Activated CD8-positive, alpha-beta memory T cell treated with anti-CD3 and anti-CD28 coated beads for 4 hours (primary cell): ENCODE measurements at regions not wholly inside any gene's neighbourhood (a gene's known extent, or its start where the extent isn't known, plus 50 kb on each side); places are given as distances from the start of the nearest gene placed in this dataset.
A peak's percentile ranks its signal among the peaks of the same experiment; 100 is the strongest.

ENCODE experiments used
- DNase-seq, 2 donors: peaks; one replicate each; pipeline ENCODE4 v3.0.0-alpha.2; 2020; ENCODE audit warnings: low read depth in 2 of 2

DNA sequence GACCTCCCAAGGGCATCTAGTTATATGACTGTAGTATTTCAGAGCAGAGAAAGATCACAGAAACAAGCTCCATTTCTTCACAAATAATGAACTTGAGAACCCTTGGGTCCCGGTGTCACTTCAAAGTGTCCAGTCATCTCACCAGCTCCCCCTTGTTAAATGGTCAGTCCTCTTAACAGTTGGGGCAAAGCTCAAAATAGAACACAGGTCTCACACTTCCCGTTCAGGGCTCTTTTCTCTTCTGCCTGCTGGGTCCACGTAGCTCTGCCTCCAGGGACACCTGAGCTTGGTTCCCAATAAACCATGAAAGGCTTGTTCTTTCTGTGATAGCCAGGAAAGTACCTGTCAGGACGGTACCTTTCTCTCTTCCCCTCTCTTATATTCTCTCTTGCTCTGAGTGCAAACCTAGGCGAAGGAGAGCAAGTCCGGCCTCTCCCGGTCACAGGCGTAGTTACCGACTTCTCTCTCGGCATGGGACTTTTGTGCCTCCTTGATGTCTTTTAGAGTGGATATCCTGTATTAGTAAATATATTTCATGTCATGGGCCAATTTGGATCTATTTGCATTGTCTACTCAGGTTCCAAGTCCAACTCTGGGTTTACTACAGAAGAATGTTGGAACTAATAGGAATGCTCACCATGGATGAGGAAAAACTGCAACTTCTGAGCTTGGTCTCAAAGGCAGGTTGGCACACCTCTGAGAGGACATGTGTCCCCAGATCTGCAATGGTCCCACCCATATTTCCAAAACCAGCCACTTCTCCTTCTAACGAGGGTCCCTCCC lies 118.8 kb upstream of the PARP11 start:
- DNase-seq, result no peak

DNA sequence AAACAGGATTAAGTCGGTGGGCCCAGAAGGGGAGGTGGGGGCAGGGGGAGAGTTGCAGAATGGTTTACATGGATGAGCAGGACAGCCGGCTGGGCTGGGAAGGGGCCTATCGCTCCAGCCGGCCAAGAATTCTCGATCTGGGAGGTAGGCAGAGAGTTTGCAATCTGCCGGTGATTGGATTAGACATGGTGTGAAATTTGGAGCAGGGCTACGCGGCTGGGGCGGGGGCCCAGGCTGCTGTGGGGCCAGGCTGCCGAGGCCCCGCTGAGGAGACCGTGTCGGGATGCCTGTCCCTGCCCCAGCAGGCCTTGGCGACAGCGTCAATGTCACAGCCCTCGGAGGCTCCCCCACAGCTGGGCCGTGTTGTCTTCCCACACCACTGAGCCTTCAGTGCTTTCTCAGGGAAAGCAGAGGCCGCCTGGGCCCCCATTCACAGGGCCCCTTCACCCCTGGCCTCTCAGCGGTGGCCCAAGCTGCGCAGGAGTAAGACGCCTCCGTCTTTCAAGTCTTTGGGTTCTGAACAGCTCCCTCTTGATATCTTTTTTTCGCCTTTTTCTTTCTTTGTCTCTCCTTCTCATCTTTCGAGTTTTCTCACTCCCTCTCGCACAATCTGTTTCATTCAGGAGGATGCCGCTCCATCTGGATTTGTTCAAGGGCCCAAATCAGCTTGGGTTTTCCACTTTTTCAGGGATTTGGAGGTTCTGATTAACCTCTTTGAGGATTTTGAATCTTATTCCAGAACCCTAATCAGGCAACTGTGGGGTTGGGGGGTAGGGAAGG lies 117.5 kb upstream of the PARP11 start:
- no peak for DNase-seq

DNA sequence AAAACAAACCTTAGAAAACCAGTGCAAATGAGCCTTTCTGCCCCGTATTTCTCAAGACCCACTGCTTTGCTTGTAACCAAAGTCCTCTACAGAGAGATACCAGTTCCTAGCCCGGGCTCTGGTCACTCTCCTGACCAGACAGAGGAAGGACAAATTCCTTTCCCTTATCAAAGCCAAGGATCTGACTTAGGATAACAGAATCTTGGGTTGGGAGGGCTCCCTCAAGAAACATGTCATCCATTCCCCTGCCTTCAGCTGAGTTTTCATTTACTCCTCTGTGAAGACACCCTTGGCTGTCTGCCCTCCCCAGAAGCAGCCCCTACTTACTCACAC lies 116.0 kb upstream of the PARP11 start:
- no peak for DNase-seq

DNA sequence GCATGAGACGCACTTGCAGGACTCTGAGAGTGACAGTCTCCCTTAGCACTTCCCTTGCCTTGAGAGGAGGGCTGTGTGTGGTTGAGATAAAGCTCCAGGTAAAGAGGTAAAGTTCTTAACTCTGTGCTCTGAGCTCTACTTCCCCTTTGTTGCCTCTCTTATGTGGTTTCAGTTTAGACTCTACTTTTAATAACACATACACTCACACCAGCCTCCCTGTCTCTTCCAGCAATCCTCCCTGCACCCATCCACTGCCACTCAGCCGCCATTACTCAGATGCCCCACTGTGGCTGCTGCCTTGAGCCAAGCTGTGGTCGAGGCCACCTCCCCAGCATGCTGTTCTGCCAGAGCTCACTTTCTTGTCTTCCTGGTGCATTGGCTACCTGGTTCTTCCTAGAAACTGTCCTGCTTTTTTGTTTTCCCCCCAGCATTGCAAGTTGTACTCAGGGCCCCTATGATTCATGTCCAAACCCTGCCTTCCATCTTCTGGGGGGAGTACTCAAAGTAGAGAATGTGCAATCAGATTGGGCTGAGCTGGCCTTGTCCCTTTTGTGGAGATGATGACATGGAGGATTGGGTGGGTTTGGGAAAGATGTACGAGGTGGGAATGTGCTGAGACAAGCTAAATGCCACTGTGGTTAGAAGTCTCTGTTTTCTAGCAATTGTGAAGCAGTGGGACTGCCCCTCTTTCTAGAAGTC lies 115.5 kb upstream of the PARP11 start:
- no peak for DNase-seq

DNA sequence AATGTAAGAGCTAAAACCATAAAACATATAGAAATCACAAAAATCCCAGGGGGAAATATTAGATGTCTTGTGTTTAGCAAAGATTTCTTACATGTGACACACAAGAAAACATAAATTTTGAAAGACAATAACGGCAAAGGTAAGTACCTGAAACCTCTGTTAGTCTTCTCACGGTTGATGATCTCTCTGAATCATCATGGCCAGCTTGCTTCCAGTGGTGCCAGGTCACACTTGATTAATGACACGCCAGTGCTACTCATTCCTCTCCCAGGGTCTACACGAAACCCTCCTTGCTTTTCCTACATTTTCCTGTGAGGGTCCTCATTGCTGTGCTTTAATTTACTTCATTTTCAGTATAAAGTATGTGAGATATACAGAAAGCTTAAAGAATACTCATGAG lies 114.4 kb upstream of the PARP11 start:
- no peak for DNase-seq

DNA sequence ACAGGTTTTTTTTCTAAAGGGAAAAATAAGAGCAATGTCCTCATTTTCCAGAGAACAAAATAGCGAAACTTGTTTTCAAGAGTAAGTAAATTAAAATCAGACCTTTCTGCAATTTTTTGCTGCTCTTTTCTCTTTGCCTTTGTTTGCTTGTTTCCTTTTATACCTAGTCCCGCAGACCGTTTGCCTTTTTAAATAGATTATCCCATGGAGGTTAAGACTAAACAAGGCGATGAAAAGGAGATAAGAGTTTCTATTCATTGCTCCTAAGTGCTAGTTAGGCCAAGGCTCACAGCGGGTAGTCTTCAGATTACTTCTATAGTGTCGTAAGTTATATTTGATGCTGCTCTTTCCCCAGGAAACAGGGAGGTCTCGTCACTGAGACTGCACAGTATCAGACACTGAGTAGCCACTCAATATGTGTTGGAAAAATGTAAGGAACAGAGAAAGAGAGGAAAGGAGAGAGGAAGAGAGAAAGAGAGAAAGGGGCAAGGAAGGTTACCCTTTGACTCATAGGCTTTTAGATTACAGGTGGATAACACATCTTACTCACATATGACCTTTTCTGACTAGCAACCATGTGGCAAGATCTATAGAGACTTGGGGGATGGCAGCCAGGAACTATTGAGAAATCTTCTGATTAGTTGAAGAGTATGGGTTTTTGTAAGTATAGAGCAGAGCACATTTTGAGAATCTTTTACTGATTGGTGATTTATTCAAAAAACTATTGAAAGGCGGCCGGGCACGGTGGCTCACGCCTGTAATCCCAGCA lies 107.5 kb upstream of the PARP11 start:
- DNase-seq, result no peak

DNA sequence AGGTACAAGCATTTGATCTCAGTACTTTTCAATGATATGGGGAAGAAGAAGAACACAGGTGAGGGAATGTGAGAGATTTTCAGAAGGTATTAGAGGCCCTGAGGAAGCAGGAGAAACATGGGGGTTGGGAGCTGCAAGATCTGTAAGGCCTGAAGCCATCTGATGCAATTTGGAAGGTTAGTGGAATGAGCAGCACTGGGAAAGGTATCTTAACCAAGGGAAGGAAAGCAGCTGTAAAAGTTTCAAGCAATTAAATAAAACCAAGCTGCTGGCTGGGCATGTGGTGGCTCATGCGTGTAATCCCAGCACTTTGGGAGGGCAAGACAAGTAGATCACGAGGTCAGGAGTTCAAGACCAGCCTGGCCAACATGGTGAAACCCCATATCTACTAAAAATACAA lies 104.4 kb upstream of the PARP11 start:
- no peak for DNase-seq

DNA sequence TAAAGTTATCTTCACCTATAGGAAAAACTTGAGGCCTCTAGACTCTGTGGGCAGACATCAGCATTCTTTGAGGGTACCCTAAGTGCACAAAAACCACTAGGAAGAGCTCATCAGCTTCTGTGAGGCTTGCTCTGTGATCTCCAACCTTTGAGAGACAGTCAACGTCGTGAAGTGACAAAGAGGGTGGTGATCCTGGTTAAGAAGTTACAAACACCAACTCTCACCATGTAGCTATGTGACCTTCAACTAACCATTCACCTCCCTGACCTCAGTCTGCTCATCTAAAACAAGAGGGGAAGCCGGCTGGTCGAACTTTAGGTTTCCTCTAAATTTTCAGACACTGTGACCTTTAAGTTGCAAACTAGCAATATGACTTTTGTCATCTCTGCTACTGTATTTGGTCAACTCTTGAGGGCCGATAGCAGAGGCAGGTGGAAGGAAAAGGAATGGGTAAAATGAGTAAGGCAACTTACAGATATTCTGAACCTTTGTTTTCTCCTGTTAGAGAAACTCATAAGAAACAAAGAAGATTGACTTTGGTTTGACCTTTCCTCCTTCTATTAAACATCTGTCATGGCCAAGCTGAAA lies 103.2 kb upstream of the PARP11 start:
- DNase-seq, result no peak

DNA sequence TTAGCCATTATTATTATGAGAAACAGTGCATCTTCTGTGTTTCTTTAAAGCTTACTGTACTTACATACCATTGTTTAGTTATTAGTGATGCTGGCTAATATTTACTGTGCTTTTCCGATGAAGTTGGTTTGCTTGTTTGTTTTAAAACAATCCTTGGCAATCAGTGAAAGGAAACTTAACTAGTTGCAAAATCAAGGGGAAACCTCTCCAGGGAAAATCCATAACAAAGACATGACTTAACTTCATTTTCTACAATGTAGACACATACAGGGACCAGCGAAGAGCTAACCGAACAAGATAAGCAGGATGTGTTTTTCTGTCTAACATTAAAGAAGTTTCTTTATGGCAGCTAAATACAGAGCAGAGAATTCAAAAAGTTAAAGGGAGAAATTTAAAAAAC lies 102.5 kb upstream of the PARP11 start:
- DNase-seq, result no peak

DNA sequence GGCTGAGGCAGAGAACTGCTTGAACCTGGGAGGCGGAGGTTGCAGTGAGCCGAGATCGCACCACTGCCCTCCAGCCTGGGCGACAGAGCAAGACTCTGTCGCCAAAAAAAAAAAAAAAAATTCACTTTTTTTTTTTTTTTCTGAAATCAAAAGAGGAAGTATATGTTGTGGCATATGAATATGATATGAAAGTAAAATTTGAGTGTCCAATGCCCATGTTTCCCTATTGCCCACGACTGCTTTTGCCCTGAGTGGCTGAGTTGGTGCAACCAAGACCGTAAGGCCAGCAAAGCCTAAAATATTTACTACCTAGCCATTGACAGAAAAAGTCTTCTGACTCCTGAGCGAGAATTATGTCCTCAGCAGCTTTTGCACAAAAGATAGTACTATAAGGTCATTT lies 101.7 kb upstream of the PARP11 start:
- no peak for DNase-seq

DNA sequence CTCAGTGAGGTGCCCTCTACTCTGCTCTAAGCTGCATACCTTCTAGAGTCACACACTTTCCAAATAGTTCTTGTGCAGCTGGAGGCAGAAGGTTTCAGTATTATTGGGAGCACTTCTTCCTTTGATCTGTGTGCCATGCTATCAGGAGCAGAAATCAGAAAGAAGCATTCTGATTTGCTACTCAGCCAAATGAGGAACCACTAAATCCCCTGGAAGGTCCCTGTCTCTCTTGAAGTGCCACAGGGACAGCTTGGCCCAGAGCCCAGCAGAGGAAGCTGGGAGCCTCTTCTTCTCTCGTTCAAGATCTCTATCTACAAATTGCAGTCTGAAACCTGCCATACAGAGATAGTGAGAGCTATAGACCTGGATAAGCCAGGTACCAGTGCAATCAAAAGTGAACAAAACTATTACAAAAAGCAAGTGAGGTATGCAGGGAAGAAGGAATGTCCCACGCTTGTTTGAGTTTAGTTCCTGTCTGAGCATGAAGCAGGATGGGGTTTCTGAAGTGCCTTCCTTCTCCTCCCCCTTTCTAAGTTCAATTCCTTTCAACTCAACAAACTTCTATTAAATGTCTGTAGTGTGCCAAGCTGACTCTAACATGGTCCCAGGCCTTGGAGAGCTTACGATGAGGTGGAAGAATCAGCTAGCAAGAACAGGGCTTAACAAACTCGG lies 100.9 kb upstream of the PARP11 start:
- no peak for DNase-seq

DNA sequence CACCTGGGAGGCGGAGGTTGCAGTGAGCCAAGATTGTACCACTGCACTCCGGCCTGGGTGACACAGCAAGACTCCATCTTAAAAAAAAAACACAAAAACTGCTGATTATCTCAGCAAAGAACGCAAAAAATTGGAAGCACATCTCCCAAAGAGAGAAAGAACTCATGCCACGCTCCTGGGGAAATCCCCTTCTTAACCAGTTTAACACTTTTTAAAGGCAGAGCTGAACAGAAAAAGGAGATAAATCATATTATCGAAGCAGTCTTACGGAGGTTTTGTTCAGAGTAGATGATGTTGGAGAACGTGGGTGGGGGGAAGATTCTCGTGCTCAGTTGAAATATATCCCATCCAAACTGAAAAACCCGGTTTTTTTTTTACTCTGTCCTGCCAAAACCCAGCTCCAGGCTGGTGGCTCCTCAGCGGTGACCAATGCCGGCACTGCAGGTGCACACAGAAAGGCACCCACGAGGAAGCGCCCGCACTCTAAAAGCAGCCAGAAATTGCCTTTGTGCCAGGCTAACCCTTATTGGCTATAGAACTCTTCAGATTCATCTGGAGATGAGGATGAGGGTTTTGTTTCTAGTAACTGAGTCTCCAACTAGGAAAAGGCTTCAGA lies 100.2 kb upstream of the PARP11 start:
- DNase-seq, result no peak

DNA sequence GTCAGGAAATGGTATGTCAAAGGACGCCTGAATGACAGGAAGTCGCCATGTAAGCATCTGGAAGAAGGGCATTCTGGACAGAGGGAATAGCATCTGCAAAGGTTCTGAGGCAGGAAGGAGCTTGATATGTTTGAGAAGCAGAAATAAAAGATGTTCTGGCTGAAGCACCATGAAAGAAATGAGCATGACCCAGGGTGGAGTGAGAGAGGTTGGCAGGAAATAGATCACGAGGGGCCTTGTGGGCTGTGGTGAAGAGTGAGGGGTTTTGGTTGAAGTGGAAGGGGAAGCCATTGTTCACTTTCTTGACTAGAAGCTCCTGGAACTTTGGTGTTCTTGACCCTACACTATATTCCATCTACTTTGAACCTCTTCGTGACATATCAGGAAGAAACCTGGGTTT lies 99.4 kb upstream of the PARP11 start:
- DNase-seq, result no peak

DNA sequence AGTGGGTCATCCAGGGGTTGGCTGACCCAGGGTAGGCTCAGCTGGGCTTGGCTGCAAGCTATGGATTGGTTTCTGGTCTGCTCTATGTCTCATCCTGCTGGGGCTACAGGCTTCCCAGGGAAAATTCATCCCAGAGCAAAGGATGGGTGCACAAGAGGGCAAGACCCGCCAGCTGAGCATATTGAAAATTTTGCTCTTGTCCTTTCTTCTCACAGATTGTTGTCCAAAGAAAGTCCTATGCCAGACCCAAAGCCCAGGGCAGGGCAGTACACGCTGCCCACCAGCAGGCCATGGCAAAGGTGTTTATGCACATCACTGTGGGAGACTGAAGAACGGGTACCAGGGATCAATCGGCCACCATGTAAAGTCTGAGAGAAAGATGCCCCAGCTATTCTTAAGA lies 95.3 kb upstream of the PARP11 start:
- DNase-seq, result no peak

DNA sequence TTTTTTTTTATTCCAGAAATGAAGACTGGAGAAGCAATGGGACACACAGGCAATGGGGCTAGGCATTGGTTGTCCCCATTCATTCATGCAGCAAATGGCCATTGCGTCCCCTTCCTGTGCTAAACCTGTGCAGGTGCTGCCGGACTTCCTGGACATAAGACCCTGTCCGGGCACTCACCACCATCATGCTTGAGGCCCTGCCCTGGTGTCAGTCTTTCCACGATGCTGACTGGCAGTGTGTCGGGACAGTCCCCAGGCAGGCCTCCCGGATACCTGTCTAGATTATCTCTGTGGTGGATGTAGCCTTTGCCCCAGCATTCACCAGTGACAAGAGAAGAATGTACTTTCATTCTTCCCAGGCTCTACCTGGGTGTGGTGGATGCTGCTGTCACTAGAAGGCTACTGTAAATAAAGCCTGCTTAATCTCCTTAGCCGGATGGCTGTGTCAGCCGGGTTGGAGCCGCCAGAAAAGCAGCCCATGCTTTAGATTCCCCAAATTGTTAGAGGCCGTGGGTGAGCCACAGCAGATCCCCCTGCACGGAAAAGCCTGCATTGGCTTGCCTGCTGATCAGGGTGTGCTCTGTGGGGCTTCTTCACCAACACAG lies 94.5 kb upstream of the PARP11 start:
- DNase-seq, result no peak

DNA sequence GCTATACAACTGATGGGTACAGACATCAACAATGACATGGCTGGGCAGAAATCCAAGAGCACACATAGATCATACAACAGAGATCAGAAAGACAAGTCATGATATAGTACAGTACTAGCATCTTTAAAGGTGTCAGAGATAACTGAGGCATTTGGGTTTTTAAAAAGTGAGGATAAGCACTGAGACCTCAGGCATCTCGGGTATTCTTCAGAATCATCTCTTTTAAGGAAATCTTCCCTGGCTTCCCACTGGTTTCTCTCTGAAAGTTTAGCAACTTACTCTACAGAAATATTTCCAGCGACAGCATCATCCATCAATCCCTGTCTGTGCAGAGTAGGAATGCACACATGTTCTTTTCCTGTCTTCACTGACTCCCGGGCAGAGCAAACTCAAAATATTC lies 93.2 kb upstream of the PARP11 start:
- no peak for DNase-seq

DNA sequence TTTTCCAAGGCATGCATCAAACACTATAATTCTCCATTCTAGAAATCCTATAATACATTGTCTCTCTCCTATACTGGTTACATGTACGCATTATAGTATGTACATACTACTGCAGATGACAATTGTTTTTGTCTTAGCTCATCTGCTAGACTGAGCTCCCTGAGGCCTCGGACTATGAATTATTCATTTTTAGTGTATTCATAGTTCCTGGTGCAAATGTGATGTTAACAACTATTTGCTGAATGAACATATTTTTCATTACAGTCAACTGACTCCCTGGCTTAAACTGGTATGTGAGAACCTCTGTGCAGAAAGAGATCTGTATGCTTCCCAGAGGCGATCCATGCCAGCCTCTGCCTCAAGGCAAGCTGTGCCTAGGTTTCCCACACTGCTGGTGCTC lies 91.8 kb upstream of the PARP11 start:
- DNase-seq, result no peak

DNA sequence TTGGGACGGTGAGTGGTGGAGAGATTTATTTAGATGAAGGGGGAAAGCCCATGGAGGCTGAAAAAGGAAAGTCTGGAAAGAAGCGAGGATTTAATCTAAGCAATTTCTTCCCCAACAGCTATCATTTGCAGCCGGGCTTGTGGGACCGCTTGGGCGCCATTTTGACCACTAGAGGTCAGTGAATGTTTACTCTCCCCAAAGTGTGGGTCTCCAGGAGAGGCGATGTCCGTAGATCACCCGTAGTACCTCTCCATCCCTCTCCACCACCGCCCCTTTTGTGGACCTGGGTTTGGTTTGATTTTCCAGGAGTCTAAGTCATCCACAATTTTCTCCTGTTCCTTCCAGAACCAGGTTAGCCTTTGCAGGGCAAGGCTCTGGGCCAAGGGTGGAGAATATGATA lies 91.2 kb upstream of the PARP11 start:
- no peak for DNase-seq

DNA sequence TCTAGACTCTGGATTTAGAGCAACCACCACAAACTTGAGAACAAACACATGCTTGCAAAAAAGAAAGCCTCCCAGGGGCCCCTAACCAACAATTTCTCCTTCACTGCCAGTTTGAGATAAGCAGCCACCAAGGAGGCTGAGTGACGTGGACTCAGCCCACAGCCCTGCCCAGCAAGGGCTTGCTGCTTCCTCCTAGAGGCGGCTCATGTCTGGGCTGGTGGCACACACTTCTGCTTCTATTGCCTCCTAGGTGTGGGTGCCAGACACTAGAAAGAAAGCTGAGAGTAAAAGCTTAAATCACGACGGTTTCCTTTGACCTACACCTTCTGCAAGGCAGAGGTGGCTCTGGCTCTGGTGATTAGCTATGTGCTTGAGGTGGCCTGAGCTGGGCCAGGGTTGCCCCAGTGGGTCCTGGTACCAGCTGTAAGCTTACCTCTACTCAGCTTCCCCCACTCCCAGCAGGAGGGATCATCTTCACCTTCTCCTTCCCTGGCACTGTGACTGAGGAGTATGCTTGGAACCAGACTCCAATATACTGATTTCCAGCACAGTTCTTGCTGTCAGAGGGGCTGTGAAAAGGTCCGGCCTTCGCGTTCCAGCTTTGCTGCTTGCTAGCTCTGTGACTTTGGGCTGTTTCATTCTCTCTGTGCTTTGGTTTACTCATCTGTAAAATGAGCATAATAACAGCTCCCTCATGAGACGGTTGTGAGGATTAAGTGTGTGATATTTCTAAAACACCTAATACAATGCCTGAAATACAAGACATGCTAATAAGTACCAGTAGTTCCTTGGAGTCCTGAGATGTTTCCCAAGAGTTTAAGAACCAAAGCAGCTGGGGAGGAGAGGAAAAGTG lies 89.7 kb upstream of the PARP11 start:
- DNase-seq, result peak; percentile 19 to 42
